ENCODE measurements at regions not wholly inside any gene's neighbourhood (a gene's known extent, or its start where the extent isn't known, plus 50 kb on each side); places are given as distances from the start of the nearest gene placed in this dataset.
"Not testable (repeated sequence)": the region's sequence is repeated elsewhere in the genome, so short reads cannot be mapped to it uniquely, and the experiment has no call there.

DNA sequence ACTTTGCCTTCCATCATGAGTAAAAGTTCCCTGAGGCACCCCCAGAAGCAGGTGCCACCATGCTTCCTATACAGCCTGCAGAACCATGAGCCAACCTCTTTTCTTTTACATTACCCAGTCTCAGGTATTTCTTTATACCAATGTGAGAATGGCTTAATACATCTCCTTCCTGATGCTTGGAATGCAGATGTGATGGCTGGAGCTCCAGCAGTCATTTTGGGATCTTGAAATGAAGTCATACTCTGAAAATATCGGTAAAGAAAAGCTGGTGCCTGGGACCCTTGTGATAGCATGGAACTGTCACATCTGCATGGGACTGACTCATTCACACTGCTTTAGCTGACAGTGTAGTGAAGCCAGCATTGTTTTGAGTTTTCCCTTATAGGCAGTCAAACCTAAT, 634.5 kb upstream of the NRP1 start:
- in situ Hi-C loops (cut with MboI; ENCODE audit: low pct_unique_long_range_greater_than_20kb, low sequenced_read_pairs, unreplicated experiment), result no loop called here
- DNase-seq (ENCODE audit: low spot score), result no peak
- TF ChIP-seq, protein P1, sequence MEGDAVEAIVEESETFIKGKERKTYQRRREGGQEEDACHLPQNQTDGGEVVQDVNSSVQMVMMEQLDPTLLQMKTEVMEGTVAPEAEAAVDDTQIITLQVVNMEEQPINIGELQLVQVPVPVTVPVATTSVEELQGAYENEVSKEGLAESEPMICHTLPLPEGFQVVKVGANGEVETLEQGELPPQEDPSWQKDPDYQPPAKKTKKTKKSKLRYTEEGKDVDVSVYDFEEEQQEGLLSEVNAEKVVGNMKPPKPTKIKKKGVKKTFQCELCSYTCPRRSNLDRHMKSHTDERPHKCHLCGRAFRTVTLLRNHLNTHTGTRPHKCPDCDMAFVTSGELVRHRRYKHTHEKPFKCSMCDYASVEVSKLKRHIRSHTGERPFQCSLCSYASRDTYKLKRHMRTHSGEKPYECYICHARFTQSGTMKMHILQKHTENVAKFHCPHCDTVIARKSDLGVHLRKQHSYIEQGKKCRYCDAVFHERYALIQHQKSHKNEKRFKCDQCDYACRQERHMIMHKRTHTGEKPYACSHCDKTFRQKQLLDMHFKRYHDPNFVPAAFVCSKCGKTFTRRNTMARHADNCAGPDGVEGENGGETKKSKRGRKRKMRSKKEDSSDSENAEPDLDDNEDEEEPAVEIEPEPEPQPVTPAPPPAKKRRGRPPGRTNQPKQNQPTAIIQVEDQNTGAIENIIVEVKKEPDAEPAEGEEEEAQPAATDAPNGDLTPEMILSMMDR (IDR thresholded peaks at IDR 0.05; ENCODE audit: extremely low read depth, insufficient read depth, missing control alignments), result no peak

DNA sequence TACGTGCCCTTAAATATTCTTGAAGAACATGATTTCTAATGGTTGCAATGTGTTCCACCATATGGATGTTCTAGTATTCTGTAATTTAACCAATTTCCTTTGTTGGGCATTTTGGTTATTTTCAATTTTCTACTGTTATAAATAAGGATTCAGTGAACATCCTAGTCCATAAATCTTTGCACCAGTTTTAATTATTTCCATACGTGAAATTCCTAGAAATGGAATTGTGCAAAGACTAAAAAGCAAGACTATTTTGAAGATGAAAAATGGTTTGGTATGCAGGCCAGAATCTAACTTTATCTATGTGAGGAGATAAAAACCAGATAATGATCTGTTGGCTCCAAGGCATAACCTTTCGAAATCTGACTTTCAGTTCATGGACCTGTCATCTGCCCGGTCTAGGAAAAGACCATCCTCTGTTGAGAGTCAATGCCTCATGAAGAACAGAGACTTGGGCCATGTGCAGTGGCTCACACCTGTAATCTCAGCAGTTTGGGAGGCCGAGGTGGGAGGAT, 633.2 kb upstream of the NRP1 start:
- TF ChIP-seq, protein P1 (IDR thresholded peaks at IDR 0.05; ENCODE audit: extremely low read depth, insufficient read depth, missing control alignments), result no peak
- in situ Hi-C loops (cut with MboI; ENCODE audit: low pct_unique_long_range_greater_than_20kb, low sequenced_read_pairs, unreplicated experiment), result no loop called here

DNA sequence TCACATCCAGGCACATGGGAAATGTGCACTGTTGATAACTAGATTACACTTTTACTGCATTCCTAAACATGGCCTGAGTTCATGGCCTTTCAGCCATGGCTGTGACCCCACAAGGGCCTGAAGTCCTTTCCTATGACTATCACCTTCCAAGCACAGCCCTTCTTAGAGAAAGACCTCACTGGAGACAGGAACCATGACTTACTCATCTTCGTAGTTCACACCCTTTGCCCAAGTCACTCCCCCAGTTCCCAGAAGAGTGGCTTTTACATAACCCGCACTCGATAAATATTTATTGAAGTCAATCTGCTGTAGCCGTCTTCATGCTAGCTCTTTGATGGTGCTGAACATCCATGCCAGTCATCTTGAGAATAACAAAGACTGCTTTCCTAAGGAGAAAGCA, 632.5 kb upstream of the NRP1 start:
- in situ Hi-C loops (cut with MboI; ENCODE audit: low pct_unique_long_range_greater_than_20kb, low sequenced_read_pairs, unreplicated experiment), result no loop called here
- no peak for DNase-seq (ENCODE audit: low spot score)
- TF ChIP-seq, protein P1 (IDR thresholded peaks at IDR 0.05; ENCODE audit: extremely low read depth, insufficient read depth, missing control alignments), result no peak

More for the DNA sequence above, 633.2 kb upstream of the NRP1 start:
- no peak for DNase-seq (ENCODE audit: low spot score)

DNA sequence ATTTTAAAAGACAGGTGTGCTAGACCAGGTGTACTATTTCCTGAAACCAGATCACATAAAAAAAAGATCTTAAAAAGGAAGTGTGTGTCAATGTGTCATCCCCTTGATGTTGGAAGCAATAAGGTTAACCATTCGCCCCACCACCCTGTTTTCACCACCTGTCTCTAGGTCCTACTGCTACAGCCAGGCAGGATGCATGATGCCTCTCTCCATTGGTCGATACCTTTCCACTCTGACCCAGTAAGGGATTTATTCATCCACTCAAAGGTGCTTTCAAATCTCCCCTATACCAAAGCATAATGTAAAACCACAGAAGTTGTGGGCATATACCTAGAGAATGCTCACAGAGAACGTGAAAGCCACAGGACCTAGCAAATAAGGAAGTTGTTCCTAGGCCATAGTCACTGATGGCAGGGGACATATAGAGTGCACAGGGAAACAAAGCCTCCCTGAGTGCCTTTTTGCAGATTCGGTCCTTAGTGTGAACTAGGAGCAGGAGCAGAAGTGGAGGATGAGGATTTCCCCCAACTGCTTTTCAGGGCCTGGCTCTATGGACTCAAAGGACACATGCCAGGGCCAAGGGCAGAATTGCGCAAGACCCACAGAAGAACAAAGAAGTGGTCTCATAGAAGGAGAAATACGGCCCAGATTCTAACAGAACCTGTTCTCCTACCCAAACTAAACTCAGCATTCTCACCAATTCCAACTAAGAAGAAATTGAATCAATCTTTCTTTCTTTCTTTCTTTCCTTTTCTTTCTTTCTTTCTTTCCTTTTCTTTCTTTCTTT, 631.5 kb upstream of the NRP1 start:
- in situ Hi-C loops (cut with MboI; ENCODE audit: low pct_unique_long_range_greater_than_20kb, low sequenced_read_pairs, unreplicated experiment), result no loop called here
- TF ChIP-seq, protein P1 (IDR thresholded peaks at IDR 0.05; ENCODE audit: extremely low read depth, insufficient read depth, missing control alignments), result no peak
- no peak for DNase-seq (ENCODE audit: low spot score)

DNA sequence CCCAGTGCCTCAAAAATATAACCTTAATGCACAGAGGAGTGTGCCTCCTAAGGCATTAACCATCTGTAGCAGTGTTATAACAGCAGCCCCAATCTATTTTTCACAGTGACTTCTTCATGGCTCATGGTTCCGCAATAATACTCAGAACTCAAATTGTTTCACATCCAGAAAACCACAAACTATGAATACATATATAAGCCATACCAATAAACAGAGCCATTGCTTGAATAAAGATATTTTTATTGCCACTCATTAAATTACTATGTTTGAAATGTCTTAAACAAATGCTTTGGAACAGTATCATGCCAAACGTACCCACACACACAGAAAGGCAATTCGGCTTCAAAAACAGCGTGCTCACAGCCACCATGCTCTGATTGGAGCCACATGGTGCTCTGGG, 629.3 kb upstream of the NRP1 start:
- TF ChIP-seq, protein P1 (IDR thresholded peaks at IDR 0.05; ENCODE audit: extremely low read depth, insufficient read depth, missing control alignments), result no peak
- in situ Hi-C loops (cut with MboI; ENCODE audit: low pct_unique_long_range_greater_than_20kb, low sequenced_read_pairs, unreplicated experiment), result no loop called here
- DNase-seq (ENCODE audit: low spot score), result no peak

DNA sequence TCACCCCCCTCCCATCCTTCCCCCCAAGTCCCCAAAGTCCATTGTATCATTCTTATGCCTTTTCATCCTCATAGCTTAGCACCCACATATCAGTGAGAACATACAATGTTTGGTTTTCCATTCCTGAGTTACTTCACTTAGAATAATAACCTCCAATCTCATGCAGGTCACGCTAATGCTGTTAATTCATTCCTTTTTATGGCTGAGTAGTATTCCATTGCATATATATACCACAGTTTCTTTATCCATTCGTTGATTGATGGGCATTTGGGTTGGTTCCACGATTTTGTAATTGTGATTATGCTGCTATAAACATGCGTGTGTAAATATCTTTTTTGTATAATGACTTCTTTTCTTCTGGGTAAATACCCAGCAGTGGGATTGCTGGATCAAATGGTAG, 621.9 kb upstream of the NRP1 start:
- in situ Hi-C loops (cut with MboI; ENCODE audit: low pct_unique_long_range_greater_than_20kb, low sequenced_read_pairs, unreplicated experiment); DNase-seq (ENCODE audit: low spot score): not testable (repeated sequence)

DNA sequence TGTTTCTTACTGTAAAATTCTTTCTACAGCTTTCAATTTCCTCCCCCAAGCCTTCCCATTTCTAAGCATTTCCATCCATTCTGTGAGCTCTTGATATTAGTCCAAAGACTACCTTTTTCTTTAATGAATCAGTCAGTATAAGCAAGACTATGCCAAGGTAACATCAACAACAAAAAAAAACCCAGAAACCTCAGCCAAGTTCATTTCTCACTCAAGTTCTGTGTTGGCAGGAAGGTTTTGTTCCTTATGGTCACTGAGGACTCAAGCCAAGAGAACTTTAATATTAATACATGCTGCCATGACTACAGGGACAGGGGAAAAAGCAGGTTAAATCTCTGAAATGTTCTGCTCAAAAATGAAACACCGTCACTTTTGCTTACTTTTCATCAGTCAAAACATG, 621.2 kb upstream of the NRP1 start:
- TF ChIP-seq, protein P1 (IDR thresholded peaks at IDR 0.05; ENCODE audit: extremely low read depth, insufficient read depth, missing control alignments), result no peak
- no peak for DNase-seq (ENCODE audit: low spot score)
- in situ Hi-C loops (cut with MboI; ENCODE audit: low pct_unique_long_range_greater_than_20kb, low sequenced_read_pairs, unreplicated experiment), result no loop called here
